GM19463 (cell line): ENCODE measurements at regions not wholly inside any gene's neighbourhood (a gene's known extent, or its start where the extent isn't known, plus 50 kb on each side); places are given as distances from the start of the nearest gene placed in this dataset.
A peak's percentile ranks its signal among the peaks of the same experiment; 100 is the strongest.
"Not testable (repeated sequence)": the region's sequence is repeated elsewhere in the genome, so short reads cannot be mapped to it uniquely, and the experiment has no call there.

ENCODE experiments used
- ATAC-seq: cut with Tn5 transposase; IDR thresholded peaks from one replicate; pipeline ENCODE4 v1.9.1; 2021; ENCODE audit warnings: mild to moderate bottlenecking, moderate library complexity; ENCODE audit not compliant: unreplicated experiment

GRCh38 chr14:53858345-53858684 is 98.3 kb downstream of the BMP4 start:
- ATAC-seq, result no peak

GRCh38 chr14:53857625-53858344 is 98.8 kb downstream of the BMP4 start:
- ATAC-seq, result no peak

DNA sequence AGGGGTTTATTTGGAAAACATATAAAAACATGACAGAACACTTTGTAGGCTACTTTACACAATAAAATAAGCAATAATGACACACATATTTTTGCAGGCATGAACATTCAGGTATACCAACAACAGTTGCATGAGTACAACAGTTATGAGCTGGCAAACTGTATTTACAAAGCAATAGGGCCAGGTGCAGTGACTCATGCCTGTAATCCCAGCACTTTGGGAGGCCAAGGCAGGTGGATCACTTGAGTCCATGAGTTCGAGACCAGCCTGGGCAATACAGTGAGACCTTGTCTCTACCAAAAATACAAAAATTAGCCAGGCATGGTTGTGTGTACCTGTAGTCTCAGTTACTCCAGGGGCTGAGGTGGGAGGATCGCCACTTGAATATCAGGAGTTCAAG is 101.1 kb downstream of the BMP4 start:
- no peak for ATAC-seq

- no peak for ATAC-seq
Measured at GRCh38 chr14:53855127-53855526, 101.5 kb downstream of the BMP4 start.

DNA sequence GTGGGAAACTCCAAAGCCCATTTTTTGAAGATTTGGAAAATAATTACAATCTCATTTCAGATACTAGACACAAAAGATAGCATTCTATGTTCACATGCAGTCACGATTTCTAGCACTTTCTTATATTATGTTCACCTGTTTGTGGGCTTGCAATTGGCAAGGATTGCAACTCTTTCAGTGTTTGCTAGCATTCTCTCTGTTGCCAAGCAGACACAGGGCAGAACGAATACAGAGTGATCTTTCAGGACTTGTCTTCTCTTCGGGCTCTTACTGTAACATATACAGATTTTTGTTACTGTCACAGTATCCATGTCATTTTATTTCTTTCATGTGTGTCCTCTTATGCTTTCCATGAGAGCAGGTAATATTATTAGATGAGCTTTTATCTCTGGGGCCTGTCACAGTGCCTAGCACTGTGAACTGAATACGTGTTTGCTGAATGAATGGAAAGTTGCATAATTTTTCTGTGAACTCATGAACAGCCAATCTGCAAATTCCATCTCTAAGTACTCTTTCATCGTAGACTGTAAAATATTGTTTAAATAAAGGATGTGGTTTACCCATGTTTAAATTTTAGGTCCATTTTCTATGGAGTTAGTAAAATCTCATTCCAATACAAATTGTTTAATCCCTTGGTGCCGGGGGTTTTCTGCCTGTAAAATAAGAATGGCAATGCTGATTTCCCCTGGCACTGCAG is 105.1 kb downstream of the BMP4 start:
- ATAC-seq, result no peak

- ATAC-seq, result no peak
Measured at GRCh38 chr14:53850714-53851296, 105.8 kb downstream of the BMP4 start.

GRCh38 chr14:53849549-53849948 is 107.1 kb downstream of the BMP4 start:
- no peak for ATAC-seq

DNA sequence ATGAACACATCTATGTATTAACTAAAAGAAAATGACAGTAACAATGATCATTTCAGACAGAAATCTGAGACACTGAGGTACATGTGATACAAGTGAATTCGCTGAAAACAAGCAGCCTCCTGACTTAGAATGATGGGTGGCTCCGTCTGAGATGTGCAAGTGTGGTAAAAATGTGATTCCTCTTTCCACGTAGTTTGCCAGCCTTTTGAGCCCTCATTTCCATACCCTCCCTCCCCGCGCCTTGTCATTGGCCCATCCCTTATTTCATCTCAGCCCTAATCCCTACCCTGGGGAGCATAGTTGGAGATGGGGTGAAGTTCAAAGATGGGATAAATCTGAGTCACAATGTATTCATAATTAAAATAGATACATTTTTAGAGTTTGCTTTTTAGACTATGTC is 107.8 kb downstream of the BMP4 start:
- ATAC-seq, result no peak

DNA sequence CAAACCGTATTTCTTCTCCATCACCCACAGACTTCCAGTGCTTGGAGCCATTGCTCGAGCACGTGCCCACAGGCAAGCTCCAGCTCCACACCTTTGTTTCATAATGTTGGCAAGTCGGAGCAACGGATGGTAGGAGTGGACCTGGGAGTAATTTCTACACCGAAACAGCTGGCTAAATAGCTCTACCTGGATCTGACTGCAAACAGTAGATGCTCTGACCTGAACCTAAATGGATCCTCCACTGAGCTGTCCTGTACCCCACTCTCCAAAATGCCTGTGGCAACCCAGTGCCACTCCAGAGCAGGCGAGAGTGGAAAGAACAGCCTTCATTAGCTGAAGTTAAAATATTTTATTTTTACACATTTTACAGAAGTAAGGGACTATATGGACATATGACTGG is 108.7 kb downstream of the BMP4 start:
- no peak for ATAC-seq

- no peak for ATAC-seq
Measured at GRCh38 chr14:53847057-53847456, 109.6 kb downstream of the BMP4 start.

DNA sequence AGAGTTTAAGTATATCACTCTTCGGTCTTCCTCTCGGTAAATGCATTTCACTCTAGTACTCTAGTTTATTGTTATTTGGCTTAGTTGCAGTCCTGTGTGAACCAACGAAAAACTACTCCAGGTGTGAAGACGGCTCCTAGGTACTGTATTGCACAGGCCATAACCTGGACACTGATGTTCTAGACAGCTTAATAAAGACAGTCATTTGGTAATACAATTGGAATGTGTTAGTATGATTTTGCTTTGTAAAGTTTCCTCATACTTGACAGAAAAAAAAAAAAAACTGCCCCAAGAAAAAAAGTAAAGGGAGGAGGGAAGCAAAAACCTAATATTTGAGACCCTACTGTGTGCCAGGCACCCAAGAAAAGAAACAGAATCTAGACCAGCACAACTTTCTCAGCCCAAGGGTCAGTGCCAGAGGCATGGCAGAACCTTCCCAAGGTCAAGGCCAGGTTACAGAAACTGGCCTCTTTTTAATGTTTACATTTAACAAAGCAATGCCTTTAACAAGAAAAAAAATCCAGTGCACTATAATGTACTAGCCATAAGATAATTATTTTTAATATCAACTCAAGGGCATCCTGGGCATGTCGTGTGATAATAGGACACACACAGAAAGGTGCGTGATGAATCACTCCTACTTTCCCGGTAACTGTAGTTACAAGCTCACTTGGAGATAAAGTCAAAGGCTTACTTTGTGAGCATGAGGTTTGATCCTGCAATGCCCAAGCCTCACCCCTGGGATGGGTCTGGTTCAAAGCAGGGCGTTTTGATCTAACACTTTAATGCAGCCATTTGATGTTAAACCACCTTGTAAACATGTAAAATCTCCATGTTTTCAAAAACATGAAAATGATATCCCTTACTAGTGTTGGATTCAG is 110.6 kb downstream of the BMP4 start:
- ATAC-seq, result no peak

- no peak for ATAC-seq
Measured at GRCh38 chr14:53842938-53843337, 113.7 kb downstream of the BMP4 start.

DNA sequence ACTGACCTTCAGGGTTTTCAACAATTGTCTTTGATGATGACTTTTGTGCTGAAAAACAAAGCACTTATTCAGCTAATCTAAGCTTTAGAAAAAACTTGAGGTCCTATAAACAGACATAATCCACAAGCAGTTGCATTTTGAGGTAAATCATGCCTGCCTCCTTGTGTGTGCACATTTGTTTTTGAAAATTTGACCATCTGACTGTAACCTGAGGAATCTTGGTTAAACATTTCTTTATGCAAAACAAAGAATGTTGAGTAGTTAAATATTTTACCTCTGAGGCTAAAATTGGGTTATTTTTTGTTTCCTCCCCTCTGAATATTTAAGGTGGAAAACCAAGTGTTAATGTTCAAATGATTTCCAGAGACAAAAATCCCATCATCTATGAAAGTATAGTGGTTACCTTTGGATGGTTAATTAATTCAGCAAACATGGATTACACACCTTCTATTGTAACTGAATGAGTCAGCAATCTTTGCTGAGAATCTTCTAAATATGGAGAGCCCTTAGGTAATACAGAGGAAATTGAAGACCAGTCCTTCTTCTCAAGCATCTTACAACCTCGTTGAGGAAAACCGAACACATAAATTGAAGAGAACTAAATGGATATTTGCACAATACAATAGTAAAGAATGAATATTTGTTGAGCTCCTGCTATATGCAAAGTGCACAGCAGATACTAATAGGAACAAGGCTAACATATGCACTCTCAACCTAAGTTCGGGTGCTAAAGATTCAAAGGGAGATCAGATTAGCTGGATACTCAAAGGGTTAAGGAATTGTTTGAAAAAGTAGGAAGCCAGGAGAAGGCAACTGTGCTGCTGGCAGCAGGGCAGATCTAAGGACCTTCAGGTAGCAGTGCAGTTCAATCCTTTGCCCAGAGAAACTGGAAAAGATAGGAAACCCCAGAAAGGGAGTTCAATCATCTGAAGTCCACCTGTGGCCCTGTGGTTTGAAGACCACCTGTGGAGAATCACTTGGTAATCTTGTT is 115.2 kb downstream of the BMP4 start:
- ATAC-seq, result no peak

GRCh38 chr14:53840444-53840843 is 116.2 kb downstream of the BMP4 start:
- no peak for ATAC-seq

DNA sequence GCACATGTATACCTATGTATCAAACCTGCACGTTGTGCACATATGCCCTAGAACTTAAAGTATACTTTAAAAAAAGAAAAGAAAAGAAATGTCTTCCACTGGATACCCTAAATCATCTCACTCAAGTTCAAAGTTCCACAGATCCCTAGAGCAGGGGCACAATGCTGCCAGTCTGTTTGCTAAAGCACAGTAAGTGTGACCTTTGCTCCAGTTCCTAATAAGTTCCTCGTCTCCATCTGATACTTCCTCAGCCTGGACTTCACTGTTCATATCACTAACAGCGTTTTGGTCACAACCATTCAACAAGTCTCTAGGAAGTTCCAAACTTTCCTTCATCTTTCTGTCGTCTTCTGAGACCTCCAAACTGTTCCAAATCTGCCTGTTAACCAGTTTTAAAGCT is 118.3 kb downstream of the BMP4 start:
- ATAC-seq, result no peak

DNA sequence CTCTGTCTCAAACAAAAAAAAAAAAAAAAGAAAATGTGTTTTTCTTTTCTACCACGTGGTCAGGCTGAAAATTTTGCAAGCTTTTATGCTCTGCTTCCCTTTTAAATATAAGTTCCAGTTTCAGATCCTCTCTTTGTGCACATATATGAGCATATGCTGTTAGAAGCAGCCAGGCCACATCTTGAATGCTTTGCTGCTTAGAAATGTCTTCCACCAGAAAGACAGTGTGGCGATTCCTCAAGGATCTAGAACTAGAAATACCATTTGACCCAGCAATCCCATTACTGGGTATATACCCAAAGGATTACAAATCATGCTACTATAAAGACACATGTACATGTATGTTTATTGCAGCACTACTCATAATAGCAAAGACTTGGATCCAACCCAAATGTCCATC is 119.0 kb downstream of the BMP4 start:
- not testable (repeated sequence) for ATAC-seq

DNA sequence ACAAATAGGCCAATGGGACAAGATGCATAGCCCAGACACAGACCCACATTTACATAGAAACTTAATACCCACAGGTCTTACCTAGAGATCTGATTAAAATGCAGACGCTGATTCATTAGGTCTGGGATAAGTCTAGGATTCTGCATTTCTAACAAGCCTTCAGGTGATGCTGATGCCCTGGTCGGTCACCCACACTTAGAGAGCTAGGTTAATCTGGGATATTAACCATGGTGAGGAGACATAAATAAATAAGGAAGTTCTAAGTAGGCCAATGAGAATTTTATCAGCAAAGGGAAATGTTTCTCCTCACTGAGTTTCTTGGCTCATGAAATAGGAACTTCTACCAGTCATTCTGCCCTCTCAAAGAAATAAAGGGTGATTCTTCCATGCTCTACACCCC is 120.1 kb downstream of the BMP4 start:
- ATAC-seq, result no peak

DNA sequence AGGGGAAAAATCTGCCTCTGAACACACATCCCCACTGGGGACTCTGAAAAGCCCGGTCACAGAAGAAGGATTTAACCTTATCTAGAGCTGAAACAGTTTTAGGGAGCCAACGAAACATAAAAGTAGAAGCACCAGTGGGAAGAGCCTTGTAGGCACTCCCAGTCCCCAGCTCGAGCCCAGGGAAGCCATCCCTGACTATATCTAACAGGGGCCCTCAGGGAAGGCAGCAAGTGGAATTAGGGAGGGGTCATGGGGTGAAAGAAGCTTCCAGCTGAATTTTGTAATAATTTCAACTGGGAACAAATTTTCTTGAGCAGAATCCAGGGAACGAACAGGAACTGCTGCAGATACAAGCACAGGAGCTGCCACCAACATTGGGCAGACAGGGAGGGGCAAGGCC is 127.8 kb downstream of the BMP4 start:
- ATAC-seq, result no peak

DNA sequence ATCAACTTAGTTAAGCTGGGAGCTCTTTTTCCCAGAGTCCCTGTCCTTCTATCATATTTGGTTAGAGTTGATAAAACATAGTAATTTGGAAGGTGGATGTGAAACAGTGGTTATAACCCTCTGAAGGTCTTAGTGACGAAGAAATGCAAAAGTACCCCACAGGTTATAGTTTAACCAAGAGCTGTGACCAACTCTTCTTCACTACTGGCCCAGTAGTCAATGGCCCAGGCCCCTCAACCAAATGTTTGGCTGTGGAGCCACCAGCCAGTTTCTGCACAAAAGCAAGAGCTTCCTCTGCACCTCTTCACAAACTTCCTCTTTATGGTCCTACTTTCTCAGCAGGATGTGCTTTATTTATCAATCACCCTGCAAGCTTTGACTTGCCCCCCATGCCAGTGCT is 132.6 kb downstream of the BMP4 start:
- peak; percentile 89 for ATAC-seq

GRCh38 chr14:53814392-53814791 is 142.2 kb downstream of the BMP4 start:
- no peak for ATAC-seq
